ENCODE measurements at regions not wholly inside any gene's neighbourhood (a gene's known extent, or its start where the extent isn't known, plus 50 kb on each side); places are given as distances from the start of the nearest gene placed in this dataset.

DNA sequence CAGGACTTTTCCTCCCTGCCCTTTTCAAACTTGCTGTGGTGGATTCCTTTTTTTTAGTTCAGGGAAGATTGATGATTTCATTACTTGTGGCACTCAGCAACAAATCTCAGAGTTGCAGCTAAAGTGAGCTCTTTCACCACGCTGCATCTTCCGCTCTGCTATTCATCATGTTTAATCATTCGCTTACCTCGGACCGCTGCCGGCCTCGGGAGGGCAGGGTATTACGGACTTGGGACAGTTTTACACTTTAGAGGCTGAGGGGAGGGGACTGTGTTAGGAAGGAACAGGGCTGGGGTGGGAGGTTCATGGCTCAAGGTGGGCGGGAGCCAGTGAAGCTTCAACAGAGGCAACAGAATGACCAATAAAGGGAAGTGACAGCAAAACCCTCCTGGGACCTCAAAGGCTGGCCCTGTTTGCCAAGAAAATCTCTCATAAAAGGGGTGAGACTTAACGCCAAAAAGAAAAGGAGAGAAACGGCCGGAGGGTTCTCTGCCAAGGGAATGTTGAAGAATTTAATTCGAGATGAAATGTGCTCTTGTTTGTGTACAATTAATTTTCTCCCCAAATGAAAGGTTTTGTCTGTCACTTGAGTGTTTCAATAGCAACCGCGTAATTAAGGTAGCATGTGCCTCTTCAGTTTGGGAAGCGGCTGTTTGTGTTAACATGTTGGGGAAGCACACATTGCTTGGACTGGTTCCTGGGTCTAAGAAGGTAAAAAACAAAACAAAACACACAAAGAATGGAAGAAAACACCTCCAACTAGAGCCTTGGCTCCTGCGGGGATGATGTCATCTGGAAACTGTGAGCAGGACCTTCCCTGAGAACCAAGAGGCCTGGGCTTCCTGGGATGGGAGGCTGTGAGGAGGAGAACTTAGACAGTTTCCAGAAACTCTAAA is 72.5 kb upstream of the SULF2 start:
- TF ChIP-seq, protein P1, sequence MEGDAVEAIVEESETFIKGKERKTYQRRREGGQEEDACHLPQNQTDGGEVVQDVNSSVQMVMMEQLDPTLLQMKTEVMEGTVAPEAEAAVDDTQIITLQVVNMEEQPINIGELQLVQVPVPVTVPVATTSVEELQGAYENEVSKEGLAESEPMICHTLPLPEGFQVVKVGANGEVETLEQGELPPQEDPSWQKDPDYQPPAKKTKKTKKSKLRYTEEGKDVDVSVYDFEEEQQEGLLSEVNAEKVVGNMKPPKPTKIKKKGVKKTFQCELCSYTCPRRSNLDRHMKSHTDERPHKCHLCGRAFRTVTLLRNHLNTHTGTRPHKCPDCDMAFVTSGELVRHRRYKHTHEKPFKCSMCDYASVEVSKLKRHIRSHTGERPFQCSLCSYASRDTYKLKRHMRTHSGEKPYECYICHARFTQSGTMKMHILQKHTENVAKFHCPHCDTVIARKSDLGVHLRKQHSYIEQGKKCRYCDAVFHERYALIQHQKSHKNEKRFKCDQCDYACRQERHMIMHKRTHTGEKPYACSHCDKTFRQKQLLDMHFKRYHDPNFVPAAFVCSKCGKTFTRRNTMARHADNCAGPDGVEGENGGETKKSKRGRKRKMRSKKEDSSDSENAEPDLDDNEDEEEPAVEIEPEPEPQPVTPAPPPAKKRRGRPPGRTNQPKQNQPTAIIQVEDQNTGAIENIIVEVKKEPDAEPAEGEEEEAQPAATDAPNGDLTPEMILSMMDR (IDR thresholded peaks at IDR 0.05; ENCODE audit: low read depth, low read length, poor library complexity, severe bottlenecking) = no peak
- TF ChIP-seq EZH2phosphoT487 (IDR thresholded peaks at IDR 0.05; ENCODE audit: borderline replicate concordance, low read length) = no peak
